ENCODE measurements at regions not wholly inside any gene's neighbourhood (a gene's known extent, or its start where the extent isn't known, plus 50 kb on each side); places are given as distances from the start of the nearest gene placed in this dataset.
"Not testable (repeated sequence)": the region's sequence is repeated elsewhere in the genome, so short reads cannot be mapped to it uniquely, and the experiment has no call there.

GRCh38 chr4:17436047-17436749, 75.7 kb downstream of the QDPR start:
- not testable (repeated sequence) for DNase-seq

- no peak for DNase-seq
These were observed 78.1 kb downstream of the QDPR start for GRCh38 chr4:17433827-17434226.

GRCh38 chr4:17427991-17428390, 83.9 kb downstream of the QDPR start:
- DNase-seq = no peak

- DNase-seq = no peak
These were observed 85.7 kb downstream of the QDPR start for GRCh38 chr4:17426222-17426621.

- DNase-seq = no peak
These were observed 93.9 kb downstream of the QDPR start for GRCh38 chr4:17418010-17418409.

- no peak for DNase-seq
These were observed 97.5 kb downstream of the QDPR start for GRCh38 chr4:17414392-17414791.

GRCh38 chr4:17400686-17401085, 111.2 kb downstream of the QDPR start:
- DNase-seq = no peak

GRCh38 chr4:17398805-17399204, 113.1 kb downstream of the QDPR start:
- DNase-seq = no peak

- no peak for DNase-seq
These were observed 113.9 kb downstream of the QDPR start for GRCh38 chr4:17398035-17398434.

GRCh38 chr4:17397611-17398010, 114.3 kb downstream of the QDPR start:
- DNase-seq = no peak

- DNase-seq = no peak
These were observed 126.5 kb downstream of the QDPR start for GRCh38 chr4:17385403-17385802.

- no peak for DNase-seq
These were observed 131.5 kb downstream of the QDPR start for GRCh38 chr4:17380347-17380746.

- no peak for DNase-seq
These were observed 135.7 kb downstream of the QDPR start for GRCh38 chr4:17376205-17376604.

GRCh38 chr4:17373666-17374065, 138.2 kb downstream of the QDPR start:
- DNase-seq = no peak

GRCh38 chr4:17370818-17371217, 141.1 kb downstream of the QDPR start:
- no peak for DNase-seq

- no peak for DNase-seq
These were observed 143.5 kb downstream of the QDPR start for GRCh38 chr4:17368408-17368807.

- DNase-seq = no peak
These were observed 144.7 kb downstream of the QDPR start for GRCh38 chr4:17367201-17367600.

GRCh38 chr4:17366496-17366895, 145.4 kb downstream of the QDPR start:
- DNase-seq = no peak

- no peak for DNase-seq
These were observed 149.5 kb downstream of the QDPR start for GRCh38 chr4:17362430-17362829.

GRCh38 chr4:17358241-17358640, 153.6 kb downstream of the QDPR start:
- DNase-seq = no peak

GRCh38 chr4:17356926-17357325, 155.0 kb downstream of the QDPR start:
- no peak for DNase-seq

- DNase-seq = no peak
These were observed 159.5 kb downstream of the QDPR start for GRCh38 chr4:17352357-17352756.

- DNase-seq = peak; percentile 35
These were observed 164.4 kb downstream of the QDPR start for GRCh38 chr4:17347445-17347844.

GRCh38 chr4:17339376-17339775, 172.5 kb downstream of the QDPR start:
- no peak for DNase-seq

All from renal pelvis (tissue), 1 donor.